Activated T-helper 2 cell treated with anti-CD3 and anti-CD28 coated beads, Interferon-gamma antibody, Interleukin-2, Interleukin-4, amounts not matched to agents 10 μg/mL and 5 μg/mL and 100 μg/mL, durations not matched to agents 14 hours and 24 hours and 36 hours (primary cell): ENCODE measurements at regions not wholly inside any gene's neighbourhood (a gene's known extent, or its start where the extent isn't known, plus 50 kb on each side); places are given as distances from the start of the nearest gene placed in this dataset.

ENCODE experiments used
- DNase-seq: peaks from one replicate; pipeline ENCODE4 v3.0.0; 2021; ENCODE audit warnings: low spot score
- H3K27ac Mint-ChIP-seq: one replicate; pipeline ENCODE4 v1.8.0; 2021; ENCODE audit warnings: mixed read lengths
- H3K27me3 Mint-ChIP-seq: one replicate; pipeline ENCODE4 v1.8.0; 2021; ENCODE audit warnings: low read depth, mixed read lengths
- H3K36me3 Mint-ChIP-seq: one replicate; pipeline ENCODE4 v1.8.0; 2021; ENCODE audit warnings: low read depth, mixed read lengths
- H3K4me1 Mint-ChIP-seq: one replicate; pipeline ENCODE4 v1.8.0; 2021; ENCODE audit warnings: low read depth, mixed read lengths
- H3K4me3 Mint-ChIP-seq: one replicate; pipeline ENCODE4 v1.8.0; 2021; ENCODE audit warnings: low read depth, mild to moderate bottlenecking, moderate library complexity, mixed read lengths
- H3K9me3 Mint-ChIP-seq: one replicate; pipeline ENCODE4 v1.8.0; 2021; ENCODE audit warnings: mixed read lengths
- intact Hi-C: fragments of 100-400 bp; cut with micrococcal nuclease; formaldehyde crosslinking; loops from one replicate; pipeline ENCODE4 v1.15.1; 2023

DNA sequence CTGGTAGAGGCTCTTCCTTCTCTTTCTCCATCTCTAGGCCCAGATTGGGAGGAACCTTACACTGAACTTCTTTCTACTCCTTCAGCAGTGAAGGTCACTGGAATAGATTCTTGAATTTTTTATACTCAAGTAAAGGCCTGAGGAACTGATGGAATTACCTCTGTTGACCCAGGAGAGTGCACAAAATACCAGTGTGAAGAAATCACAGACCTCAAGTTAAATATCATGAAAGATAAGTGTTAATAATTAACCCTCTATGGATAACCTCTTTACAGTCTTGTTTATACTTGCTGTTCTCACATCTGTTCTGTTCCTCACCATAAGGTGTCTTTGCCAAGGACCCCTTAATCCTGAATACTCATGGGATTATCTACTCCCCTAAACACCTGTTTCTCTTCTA, 244.4 kb upstream of the STAC start:
- H3K9me3 Mint-ChIP-seq, result no peaks in the 10 kb centered on the region
- DNase-seq, result no peak
- H3K27ac Mint-ChIP-seq, result no peak overlapping the region
- H3K4me1 Mint-ChIP-seq, result no peaks in the 10 kb centered on the region
- intact Hi-C loops, result no loop called here
- no peak overlapping the region for H3K4me3 Mint-ChIP-seq
- H3K27me3 Mint-ChIP-seq, result no peaks in the 10 kb centered on the region
- no peaks in the 10 kb centered on the region for H3K36me3 Mint-ChIP-seq

DNA sequence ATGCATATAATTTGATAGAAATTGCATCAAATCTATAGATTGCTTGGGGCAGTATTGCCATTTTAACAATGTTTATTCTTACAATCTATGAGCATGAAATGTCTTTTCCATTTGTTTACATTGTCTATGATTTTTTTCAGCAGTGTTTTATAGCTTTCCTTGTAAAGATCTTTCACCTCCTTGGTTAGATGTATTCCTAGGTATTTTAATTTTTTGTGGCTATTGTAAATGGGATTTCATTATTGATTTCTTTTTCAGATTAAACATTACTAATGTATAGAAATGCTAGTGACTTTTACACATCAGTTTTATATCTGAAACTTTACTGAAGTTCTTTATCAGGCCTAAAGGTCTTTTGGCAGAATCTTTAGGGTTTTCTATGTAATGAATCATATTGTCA, 237.6 kb upstream of the STAC start:
- H3K36me3 Mint-ChIP-seq, result no peaks in the 10 kb centered on the region
- no peak overlapping the region for H3K4me3 Mint-ChIP-seq
- no peaks in the 10 kb centered on the region for H3K4me1 Mint-ChIP-seq
- no peak for DNase-seq
- no peak overlapping the region for H3K27ac Mint-ChIP-seq
- intact Hi-C loops, result no loop called here
- H3K27me3 Mint-ChIP-seq, result no peaks in the 10 kb centered on the region
- H3K9me3 Mint-ChIP-seq, result no peaks in the 10 kb centered on the region

DNA sequence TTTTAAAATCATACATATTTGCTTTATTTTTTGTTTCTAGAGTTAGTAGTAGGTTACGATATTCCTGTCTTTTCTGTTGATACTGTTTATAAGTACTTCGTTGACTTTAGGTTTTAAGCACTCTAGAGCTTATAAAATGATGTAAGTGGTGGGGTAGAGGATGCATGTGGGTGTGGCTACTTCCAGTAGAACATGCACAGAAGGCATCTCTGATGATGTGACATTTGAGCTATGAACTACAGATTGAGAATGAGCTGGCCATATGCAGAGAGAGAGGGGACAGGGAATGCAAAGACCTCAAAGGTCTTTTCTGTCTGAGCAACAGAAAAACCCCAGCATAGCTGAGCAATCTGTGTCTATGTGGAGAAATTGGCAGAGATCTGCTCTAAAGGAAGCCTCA, 233.9 kb upstream of the STAC start:
- Mint-ChIP-seq H3K4me1 (no peaks in the 10 kb centered on the region), H3K36me3 (no peaks in the 10 kb centered on the region), H3K27ac (no peak overlapping the region), H3K27me3 (no peaks in the 10 kb centered on the region), H3K9me3 (no peaks in the 10 kb centered on the region), H3K4me3 (no peak overlapping the region)
- DNase-seq, result no peak
- intact Hi-C loops, result no loop called here

DNA sequence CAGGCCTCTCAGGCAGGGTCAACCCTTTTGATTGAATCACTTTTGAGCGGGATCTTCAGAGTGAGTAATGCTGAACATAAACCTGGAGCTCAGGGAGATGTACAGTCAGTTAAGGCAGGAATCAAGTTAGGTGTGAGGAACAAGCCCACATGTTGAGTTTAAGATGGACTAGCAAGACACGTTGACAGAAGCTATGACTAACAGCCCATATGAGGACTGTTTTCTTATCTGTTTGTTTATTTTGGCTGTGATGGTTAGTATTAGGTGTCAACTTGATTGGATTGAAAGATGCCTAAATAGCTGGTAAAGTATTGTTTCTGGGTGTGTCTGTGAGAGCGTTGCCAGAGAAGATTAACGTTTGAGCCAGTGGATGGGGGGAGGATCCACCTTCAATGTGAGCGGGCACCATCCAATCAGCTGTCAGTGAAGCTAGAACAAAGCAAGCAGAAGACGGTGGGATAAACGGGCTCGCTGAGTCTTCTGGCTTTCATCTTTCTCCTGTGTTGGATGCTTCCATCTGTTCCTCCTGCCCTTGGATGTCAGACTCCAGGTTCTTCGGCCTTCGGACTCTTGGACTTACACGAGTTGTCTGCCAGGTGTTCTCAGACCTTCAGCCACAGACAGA, 232.3 kb upstream of the STAC start:
- intact Hi-C loops, result no loop called here
- Mint-ChIP-seq H3K9me3 (no peaks in the 10 kb centered on the region), H3K27ac (no peak overlapping the region), H3K4me1 (no peaks in the 10 kb centered on the region), H3K27me3 (no peaks in the 10 kb centered on the region), H3K36me3 (no peaks in the 10 kb centered on the region), H3K4me3 (no peak overlapping the region)
- DNase-seq, result no peak

DNA sequence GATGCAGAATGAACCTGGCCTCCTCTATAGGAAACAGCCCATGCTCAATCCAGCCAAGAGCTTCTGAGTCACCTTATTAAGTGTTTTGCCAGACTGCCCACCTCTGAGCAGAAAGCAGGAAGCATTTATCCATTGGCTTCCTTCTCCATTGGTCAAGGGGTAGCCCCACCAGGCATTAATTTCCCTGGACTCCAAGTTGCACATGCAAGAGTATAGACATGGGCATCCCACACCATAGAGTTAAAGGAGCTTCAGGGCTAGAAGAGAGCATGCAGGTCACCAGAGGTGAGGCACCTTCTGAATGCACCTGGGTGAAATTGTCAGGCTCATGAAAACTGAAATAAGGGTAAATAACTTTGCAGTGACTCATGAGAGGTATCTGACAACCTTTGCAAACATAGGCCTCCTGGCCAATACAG, 230.8 kb upstream of the STAC start:
- Mint-ChIP-seq H3K9me3 (no peaks in the 10 kb centered on the region), H3K36me3 (no peaks in the 10 kb centered on the region), H3K4me3 (no peak overlapping the region), H3K27ac (no peak overlapping the region), H3K27me3 (no peaks in the 10 kb centered on the region), H3K4me1 (no peaks in the 10 kb centered on the region)
- no peak for DNase-seq
- intact Hi-C loops, result no loop called here

DNA sequence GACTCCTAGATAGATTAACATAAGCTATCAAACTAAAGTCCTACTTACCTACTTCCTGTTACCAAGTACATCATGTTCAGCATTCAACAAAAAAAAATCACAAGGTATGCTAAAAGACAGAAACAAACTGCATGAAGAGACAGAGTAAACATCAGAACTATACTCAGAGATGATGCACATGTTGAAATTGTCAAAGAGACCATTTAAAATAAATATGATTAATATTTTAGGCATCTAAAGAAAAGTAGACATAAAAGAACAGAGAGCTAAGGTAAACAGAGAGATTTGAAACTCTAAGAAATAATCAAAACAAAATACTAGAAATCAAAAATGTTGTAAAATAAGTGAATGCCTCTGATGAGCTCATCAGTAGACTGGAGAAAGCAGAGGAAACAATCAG, 224.8 kb upstream of the STAC start:
- Mint-ChIP-seq H3K9me3 (no peaks in the 10 kb centered on the region), H3K4me3 (no peak overlapping the region), H3K4me1 (no peaks in the 10 kb centered on the region), H3K27ac (no peak overlapping the region), H3K27me3 (no peaks in the 10 kb centered on the region), H3K36me3 (no peaks in the 10 kb centered on the region)
- no peak for DNase-seq
- intact Hi-C loops, result no loop called here

DNA sequence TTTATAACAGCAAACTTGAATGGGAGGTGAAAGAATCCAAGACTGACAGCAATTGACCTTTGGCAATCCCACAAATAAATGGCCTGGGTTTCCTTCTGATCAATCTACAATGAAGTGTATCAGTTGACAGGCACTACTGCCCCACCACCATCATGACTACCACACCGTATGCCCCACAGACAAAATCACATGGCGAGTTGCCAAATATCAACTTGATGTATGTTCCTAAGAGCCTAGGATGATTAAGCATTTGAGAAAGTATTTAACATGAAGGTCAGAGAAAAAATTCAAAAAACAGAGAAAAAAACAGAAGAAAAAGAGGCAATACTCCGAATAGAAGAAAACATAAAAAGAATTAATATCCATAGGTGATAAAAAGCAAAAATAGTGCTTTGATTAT, 215.9 kb upstream of the STAC start:
- no peak for DNase-seq
- intact Hi-C loops, result no loop called here
- no peaks in the 10 kb centered on the region for H3K36me3 Mint-ChIP-seq
- H3K4me1 Mint-ChIP-seq, result no peaks in the 10 kb centered on the region
- H3K27me3 Mint-ChIP-seq, result no peaks in the 10 kb centered on the region
- H3K27ac Mint-ChIP-seq, result no peak overlapping the region
- no peak overlapping the region for H3K4me3 Mint-ChIP-seq
- H3K9me3 Mint-ChIP-seq, result no peaks in the 10 kb centered on the region

DNA sequence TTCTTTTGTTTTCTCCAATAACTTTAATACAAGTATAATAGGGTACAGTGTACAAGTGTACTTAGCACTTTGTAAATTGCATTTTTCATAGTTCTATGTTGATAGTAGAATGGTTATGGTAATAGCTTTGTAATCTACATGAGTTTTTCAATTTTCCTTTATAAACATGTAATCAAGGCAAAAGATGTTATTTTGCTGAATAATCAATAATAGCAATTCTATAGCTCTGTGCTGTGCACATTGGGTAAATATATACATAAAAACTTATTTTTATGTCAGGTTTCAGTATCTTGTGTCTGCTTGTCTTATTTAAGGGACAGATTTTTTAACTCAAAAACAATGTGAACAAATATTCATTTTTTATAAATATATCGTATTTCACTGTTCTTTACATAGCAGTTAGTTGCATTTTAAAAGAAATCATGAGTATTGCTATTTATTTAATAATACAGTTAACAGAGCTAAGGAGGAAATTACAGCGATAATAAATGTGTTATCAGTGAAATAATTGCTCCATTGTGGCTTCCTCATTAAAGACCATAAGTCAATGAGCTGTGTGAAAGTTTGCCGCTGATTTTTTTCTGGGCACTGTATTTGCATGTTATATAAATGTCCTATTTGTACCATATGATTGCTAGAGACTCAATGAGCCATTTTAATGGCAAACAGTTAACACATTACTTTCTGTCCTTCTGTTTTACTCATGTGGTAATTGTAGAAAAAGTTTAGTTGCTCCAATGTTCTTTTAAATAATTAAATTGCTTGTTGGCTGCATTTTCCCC, 214.6 kb upstream of the STAC start:
- no peak for DNase-seq
- H3K4me1 Mint-ChIP-seq, result no peaks in the 10 kb centered on the region
- H3K27ac Mint-ChIP-seq, result no peak overlapping the region
- H3K4me3 Mint-ChIP-seq, result no peak overlapping the region
- intact Hi-C loops, result no loop called here
- no peaks in the 10 kb centered on the region for H3K27me3 Mint-ChIP-seq
- no peaks in the 10 kb centered on the region for H3K36me3 Mint-ChIP-seq
- no peaks in the 10 kb centered on the region for H3K9me3 Mint-ChIP-seq

DNA sequence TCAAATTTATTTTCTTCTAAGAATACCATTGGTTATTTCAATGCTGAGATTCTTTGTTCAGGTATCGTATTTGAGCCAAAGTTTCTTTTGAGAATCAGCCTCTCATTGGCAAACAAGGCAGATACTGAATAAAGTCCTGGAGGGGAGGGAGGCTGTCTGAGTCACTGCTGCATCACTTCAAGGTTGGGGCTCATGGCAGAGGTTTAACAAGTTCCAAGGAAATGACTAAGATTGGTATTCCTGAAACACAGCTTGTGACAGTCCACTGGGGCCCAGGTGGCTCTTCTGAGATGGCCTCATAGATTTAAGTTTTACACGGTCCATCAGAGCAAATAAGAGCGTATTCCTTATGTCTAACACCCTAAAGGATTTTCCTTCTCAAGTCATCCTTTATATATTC, 213.8 kb upstream of the STAC start:
- intact Hi-C loops, result no loop called here
- no peak overlapping the region for H3K27ac Mint-ChIP-seq
- H3K27me3 Mint-ChIP-seq, result no peaks in the 10 kb centered on the region
- no peaks in the 10 kb centered on the region for H3K36me3 Mint-ChIP-seq
- H3K9me3 Mint-ChIP-seq, result no peaks in the 10 kb centered on the region
- H3K4me1 Mint-ChIP-seq, result no peaks in the 10 kb centered on the region
- H3K4me3 Mint-ChIP-seq, result no peak overlapping the region
- DNase-seq, result no peak

DNA sequence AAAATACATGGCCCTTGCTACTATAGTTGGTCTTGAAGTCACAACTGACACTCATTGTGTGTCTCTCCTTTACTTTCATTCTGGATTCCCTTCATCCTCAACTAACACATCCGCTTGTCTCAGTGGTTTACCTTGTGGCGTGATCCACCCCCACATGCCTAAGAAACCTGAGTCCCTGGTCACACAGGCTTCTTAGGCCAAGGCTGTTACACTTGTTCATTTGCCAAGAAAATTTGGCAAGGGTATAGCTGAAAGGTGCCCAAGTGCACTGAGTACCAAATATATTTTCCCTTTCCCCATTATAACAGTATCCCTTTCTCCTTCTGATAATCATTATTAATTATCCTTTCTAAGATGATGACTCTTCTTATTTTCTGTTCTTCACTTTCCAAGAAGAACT, 207.6 kb upstream of the STAC start:
- Mint-ChIP-seq H3K36me3 (no peaks in the 10 kb centered on the region), H3K4me3 (no peak overlapping the region), H3K4me1 (no peaks in the 10 kb centered on the region), H3K27ac (no peak overlapping the region), H3K9me3 (no peaks in the 10 kb centered on the region), H3K27me3 (no peaks in the 10 kb centered on the region)
- DNase-seq, result no peak
- intact Hi-C loops, result no loop called here

DNA sequence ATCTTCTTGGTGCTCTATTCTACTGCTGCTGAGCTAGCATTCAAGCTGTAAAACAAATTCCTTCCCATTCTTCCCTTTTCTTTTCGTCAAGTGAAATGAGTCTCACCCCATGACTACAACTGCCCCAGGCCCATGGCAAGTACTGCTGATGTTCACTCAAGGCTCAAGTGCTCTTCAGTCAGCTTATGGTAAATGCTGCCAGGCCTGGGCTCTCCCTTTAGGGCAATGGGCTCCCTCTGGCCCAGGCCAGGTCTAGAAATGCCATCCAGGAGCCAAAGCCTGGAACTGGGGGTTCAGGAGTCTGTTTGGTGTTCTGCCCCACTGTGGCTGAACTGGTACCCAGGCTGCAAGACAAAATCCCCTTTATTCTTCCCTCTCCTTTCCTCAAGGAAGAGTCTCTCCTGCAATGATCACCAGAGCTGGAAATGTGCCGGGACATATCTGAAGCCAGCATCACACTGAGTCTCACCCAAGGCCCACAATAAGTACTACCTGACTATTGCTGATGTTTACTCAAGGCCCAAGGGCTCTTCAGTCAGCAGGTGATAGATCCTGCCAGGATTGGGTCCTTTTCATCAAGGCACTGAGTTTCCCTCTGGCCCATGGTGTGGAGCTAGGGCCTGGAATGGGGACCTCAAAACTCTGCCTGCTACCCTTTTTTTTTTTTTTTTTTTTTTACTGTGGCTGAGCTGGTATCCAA, 205.0 kb upstream of the STAC start:
- Mint-ChIP-seq H3K4me1 (no peaks in the 10 kb centered on the region), H3K27ac (no peak overlapping the region), H3K9me3 (no peaks in the 10 kb centered on the region), H3K4me3 (no peak overlapping the region), H3K27me3 (no peaks in the 10 kb centered on the region), H3K36me3 (no peaks in the 10 kb centered on the region)
- DNase-seq, result no peak
- intact Hi-C loops, result no loop called here

DNA sequence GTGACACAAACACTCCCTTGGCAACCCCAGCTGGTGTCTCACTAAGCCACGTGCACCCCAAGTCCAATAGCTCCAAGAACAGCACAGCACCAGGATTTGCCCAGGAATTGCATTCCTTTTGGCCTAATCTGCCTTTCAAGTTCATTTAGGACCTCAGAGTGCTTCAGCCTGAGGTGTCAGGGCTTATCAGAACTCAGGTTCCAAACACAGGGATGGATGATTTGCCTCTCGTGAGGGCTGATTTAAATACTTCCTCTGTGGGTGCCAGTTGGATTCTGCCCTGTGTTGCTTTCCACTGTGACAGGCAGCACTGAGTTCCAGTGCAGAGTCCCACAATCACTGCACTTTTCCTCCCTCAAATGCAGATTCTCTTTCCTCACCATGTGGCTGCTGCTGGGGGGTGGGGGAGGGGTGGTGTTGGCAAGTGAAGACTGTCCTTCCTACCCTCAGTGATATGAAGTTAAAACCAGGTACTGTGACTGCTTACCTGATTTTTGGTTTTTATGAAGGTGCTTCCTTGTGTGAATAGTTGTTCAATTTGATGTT, 204.3 kb upstream of the STAC start:
- H3K4me3 Mint-ChIP-seq, result no peak overlapping the region
- H3K4me1 Mint-ChIP-seq, result no peaks in the 10 kb centered on the region
- no peak overlapping the region for H3K27ac Mint-ChIP-seq
- H3K36me3 Mint-ChIP-seq, result no peaks in the 10 kb centered on the region
- no peak for DNase-seq
- no peaks in the 10 kb centered on the region for H3K9me3 Mint-ChIP-seq
- intact Hi-C loops, result no loop called here
- H3K27me3 Mint-ChIP-seq, result no peaks in the 10 kb centered on the region

DNA sequence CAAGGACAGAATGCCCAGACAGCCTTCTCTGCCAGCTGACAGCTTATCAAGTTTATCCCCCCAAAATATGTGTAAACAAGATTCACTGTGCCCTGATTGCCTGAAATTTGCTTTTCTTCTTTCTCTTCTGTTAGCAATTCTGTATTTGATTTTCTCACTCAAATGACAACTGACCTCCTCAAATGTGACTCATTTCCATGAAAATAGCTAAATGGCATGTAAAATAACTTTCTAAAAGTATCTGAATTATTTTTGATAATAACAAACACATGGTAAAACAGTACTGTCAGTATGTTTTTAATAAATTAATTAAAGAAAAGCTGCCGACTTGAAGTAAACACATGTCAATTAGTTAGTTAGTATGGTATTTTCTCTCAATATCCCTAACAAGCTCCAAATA, 202.3 kb upstream of the STAC start:
- Mint-ChIP-seq H3K27me3 (no peaks in the 10 kb centered on the region), H3K4me3 (no peak overlapping the region), H3K27ac (no peak overlapping the region), H3K4me1 (no peaks in the 10 kb centered on the region), H3K9me3 (no peaks in the 10 kb centered on the region), H3K36me3 (no peaks in the 10 kb centered on the region)
- DNase-seq, result no peak
- intact Hi-C loops, result no loop called here
